ENCODE measurements at regions not wholly inside any gene's neighbourhood (a gene's known extent, or its start where the extent isn't known, plus 50 kb on each side); places are given as distances from the start of the nearest gene placed in this dataset.

DNA sequence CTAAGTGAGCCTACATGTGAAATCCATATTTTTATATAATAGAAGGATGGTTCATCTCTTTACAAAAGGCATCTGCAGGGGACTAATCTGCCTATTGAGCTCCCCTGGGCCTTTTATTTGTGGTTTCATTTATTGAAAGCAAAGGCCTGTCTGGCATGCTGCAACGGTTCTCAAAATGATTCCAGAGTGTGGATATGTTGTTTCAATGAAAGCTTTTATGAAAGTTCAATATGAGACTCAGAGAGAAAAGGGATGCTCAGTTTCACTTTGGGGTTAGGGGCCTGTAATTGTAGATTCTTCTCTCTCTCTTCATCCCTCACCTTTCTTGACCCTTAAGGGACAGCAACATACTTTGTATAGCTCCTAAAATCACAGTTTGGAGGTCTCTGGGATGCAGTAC, 204.2 kb upstream of the CASK start:
- Mint-ChIP-seq H3K4me3 (no peak overlapping the region), H3K4me1 (ENCODE audit: unreplicated experiment) (no peaks in the 10 kb centered on the region), H3K27ac (no peak overlapping the region), H3K9me3 (no peaks in the 10 kb centered on the region), H3K27me3 (no peaks in the 10 kb centered on the region), H3K36me3 (no peaks in the 10 kb centered on the region)
- no peak for DNase-seq (ENCODE audit: extremely low spot score, unreplicated experiment)
- TF ChIP-seq, protein P1, sequence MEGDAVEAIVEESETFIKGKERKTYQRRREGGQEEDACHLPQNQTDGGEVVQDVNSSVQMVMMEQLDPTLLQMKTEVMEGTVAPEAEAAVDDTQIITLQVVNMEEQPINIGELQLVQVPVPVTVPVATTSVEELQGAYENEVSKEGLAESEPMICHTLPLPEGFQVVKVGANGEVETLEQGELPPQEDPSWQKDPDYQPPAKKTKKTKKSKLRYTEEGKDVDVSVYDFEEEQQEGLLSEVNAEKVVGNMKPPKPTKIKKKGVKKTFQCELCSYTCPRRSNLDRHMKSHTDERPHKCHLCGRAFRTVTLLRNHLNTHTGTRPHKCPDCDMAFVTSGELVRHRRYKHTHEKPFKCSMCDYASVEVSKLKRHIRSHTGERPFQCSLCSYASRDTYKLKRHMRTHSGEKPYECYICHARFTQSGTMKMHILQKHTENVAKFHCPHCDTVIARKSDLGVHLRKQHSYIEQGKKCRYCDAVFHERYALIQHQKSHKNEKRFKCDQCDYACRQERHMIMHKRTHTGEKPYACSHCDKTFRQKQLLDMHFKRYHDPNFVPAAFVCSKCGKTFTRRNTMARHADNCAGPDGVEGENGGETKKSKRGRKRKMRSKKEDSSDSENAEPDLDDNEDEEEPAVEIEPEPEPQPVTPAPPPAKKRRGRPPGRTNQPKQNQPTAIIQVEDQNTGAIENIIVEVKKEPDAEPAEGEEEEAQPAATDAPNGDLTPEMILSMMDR (conservative IDR thresholded peaks at IDR 0.05) = no peak

- TF ChIP-seq, protein P1 (conservative IDR thresholded peaks at IDR 0.05) = no peak
- Mint-ChIP-seq H3K36me3 (no peaks in the 10 kb centered on the region), H3K27me3 (no peaks in the 10 kb centered on the region), H3K27ac (no peak overlapping the region), H3K9me3 (no peaks in the 10 kb centered on the region), H3K4me1 (ENCODE audit: unreplicated experiment) (no peaks in the 10 kb centered on the region), H3K4me3 (no peak overlapping the region)
- no peak for DNase-seq (ENCODE audit: extremely low spot score, unreplicated experiment)
Observed at GRCh38 chrX:42123369-42123768, 200.0 kb upstream of the CASK start.

DNA sequence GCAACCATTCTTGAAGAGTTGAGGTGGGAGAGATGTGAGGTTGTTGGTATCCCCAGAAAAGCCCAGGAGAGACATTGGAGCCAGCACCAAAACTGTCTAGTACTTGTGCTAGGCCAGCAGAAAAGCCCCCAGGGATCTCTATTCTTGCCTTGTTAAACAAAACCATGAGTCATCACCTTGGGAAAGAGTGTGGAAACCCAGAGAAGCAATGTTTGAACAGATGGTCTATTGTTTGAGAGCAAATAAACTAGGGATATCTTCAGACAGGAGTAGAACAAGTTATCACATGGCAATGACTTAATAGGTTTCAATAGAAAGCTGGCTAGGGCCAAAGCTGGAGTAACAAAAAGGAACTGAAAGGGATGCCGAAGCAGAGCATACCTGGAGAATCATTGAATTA, 195.7 kb upstream of the CASK start:
- no peaks in the 10 kb centered on the region for H3K36me3 Mint-ChIP-seq
- H3K27me3 Mint-ChIP-seq = no peaks in the 10 kb centered on the region
- H3K9me3 Mint-ChIP-seq = no peaks in the 10 kb centered on the region
- H3K27ac Mint-ChIP-seq = no peak overlapping the region
- no peak overlapping the region for H3K4me3 Mint-ChIP-seq
- TF ChIP-seq, protein P1 (conservative IDR thresholded peaks at IDR 0.05) = no peak
- no peak for DNase-seq (ENCODE audit: extremely low spot score, unreplicated experiment)
- no peaks in the 10 kb centered on the region for H3K4me1 Mint-ChIP-seq (ENCODE audit: unreplicated experiment)

GRCh38 chrX:42117318-42117717, 194.0 kb upstream of the CASK start:
- Mint-ChIP-seq H3K4me3 (no peak overlapping the region), H3K27me3 (no peaks in the 10 kb centered on the region), H3K27ac (no peak overlapping the region), H3K4me1 (ENCODE audit: unreplicated experiment) (no peaks in the 10 kb centered on the region), H3K9me3 (peaks cover 3% of the 10 kb centered on the region), H3K36me3 (no peaks in the 10 kb centered on the region)
- DNase-seq (ENCODE audit: extremely low spot score, unreplicated experiment) = no peak
- TF ChIP-seq, protein P1 (conservative IDR thresholded peaks at IDR 0.05) = no peak

GRCh38 chrX:42109428-42109827, 186.1 kb upstream of the CASK start:
- Mint-ChIP-seq H3K4me1 (ENCODE audit: unreplicated experiment) (no peaks in the 10 kb centered on the region), H3K27ac (no peak overlapping the region), H3K9me3 (peaks cover 4% of the 10 kb centered on the region), H3K27me3 (no peaks in the 10 kb centered on the region), H3K4me3 (no peak overlapping the region), H3K36me3 (no peaks in the 10 kb centered on the region)
- TF ChIP-seq, protein P1 (conservative IDR thresholded peaks at IDR 0.05) = no peak
- no peak for DNase-seq (ENCODE audit: extremely low spot score, unreplicated experiment)

All from type B pancreatic cell (in vitro differentiated cells).